HPDE6-E6E7 (cell line): ENCODE measurements at regions not wholly inside any gene's neighbourhood (a gene's known extent, or its start where the extent isn't known, plus 50 kb on each side); places are given as distances from the start of the nearest gene placed in this dataset.

Experiments used
- DNase-seq: peaks from one replicate; pipeline ENCODE4 v3.0.0; 2011; ENCODE audit warnings: missing footprints; ENCODE audit errors: extremely low spot score

DNA sequence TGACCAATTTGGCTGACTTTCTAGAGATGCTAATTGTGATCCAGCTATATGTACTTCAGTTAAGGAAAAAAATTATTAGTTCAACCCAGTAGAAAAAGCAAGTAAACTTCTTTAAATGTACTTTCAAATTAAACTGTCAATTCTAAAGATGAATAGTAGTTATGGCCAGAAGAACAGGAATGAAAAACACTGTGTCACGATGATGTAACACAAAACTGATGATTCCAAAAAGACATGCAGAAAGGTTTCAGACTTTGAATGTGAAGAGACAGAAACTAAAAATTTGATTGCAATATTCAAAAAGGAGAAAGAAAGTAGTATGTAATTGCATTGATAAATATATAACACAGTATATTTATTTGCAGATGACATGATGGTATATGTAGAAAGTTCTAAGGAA is 127.3 kb upstream of the NR4A3 start:
- DNase-seq = no peak

DNA sequence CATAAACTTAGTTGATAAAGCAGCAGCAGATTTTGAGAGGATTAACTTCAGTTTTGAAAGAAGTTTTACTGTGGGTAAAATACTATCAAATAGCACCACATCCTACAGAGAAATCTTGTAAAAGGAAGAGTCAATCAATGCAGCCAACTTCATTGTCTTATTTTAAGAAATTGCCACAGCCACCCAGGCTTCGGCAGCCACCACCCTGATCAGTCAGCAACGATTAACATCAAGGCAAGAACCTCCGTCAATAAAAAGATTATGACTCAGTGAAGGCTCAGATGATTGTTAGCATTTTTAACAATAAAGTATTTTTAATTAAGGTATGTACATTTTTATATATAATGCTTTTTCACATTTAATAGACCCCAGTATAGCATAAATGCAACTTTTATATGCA is 122.3 kb upstream of the NR4A3 start:
- no peak for DNase-seq

DNA sequence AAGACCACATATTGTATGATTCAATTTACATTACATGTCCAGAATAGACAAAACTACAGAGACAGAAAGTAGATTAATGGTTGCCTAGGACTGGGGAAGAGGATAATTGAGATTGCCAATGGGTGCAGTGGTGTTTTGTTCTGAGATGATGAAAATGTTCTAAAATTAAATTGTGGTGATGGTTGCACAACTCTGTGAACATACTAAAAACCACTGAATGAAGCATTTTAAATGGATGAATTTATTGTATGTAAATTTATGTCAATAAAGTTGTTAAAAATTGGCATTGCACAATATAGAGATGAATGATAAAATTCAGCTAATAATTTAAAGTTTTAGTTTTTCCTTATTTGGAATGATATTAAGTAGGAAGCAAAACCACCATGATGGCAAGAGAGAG is 109.5 kb upstream of the NR4A3 start:
- no peak for DNase-seq

DNA sequence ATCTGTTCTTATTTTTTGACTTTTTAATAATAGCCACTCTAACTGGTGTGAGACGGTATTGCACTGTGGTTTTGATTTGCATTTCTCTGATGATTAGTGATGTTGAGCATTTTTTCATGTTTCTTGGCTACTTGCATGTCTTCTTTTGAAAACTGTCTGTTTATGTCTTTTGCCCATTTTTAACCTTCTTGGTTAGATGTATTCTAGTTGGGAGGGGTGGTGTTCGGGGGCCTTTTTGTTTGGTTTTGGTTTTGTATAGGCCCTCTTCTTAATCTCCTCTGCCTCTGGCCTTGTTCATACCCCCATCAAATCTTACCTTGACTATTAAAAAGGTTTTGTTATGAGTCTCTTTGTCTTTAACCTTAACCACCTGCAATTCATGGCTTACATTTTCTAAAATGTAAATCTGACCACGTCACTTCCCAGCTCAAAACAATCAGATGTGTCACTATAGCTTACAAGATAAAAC is 107.8 kb upstream of the NR4A3 start:
- no peak for DNase-seq

DNA sequence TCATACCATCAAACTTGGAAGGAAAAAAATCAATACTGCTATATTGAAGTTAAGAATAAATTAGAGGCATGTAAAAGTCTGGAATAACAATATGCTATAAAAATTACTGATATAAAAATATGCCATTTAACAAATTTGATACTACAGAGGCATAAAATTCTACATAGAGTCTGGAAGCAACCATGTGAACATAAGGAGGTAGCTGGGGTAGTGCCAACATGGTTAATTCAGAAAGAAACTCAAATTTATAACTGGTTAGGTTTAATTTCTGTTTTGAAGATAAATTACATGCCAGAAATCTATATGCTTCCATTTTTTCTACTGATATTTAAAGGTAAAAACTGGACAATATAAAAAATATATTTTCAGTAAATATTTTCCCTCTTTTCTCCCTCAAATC is 103.1 kb upstream of the NR4A3 start:
- DNase-seq = no peak

DNA sequence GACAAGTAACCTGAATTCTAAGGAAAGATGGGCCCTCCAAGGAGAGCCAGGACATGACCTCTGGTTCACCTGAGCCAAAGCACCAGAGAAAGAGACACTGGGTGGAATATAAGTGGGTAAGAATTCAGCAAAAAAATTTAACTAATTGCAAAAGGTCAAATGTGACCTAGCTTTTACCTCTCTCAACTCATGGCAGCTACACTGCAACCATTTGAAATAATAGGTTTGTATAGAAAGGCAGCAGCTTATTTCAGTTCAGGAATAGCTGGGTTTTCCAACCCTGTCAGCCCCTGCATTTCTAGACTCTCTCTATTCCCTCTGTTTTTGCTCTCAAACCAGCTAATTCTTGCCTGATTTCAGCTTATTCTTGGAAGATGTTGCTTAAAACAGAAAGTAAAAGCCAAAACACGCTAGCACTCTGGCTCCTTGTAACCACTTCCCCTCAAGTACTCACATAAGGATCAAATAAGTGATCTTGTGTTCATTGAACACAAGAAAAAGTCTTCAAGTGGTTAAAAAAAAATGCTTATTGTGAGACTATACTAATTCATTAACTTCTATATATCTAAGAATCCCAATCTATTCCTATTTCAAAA is 101.1 kb upstream of the NR4A3 start:
- DNase-seq = no peak

DNA sequence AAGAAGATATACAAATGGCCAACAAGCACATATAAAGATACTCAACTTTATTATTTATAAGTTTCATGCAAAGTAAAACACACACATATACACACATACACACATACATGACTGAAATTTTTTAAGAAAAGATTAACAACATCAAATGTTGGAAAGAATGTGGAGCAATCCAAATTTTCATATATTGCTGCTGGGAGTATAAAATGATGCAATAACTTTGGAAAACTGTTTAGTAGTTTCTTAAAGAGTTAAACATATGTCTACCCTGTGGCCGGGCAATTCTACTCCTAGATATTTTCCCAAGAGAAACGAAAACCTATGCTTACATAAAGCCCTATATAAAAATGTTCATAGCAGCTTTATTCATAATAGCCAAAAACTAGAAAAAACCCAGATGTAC is 99.8 kb upstream of the NR4A3 start:
- DNase-seq = no peak

DNA sequence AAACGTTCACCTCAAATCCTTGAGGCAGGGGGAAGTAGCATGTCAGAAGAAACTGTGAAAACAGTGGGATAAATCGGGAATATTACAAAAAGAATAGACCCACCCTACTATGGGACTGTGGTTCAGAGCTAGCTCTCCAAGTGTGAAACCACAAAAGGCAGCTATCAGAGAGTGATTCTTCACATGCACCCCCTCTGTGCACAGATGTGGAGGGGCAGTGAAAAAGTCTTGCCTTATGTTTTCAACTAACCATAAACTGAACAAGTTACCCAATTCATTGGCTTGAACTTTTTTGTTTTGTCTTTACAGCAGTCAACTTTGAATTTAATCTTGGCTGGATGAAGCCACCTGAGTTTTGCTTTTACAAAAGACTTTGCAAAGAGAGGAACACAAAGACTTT is 98.8 kb upstream of the NR4A3 start:
- no peak for DNase-seq

DNA sequence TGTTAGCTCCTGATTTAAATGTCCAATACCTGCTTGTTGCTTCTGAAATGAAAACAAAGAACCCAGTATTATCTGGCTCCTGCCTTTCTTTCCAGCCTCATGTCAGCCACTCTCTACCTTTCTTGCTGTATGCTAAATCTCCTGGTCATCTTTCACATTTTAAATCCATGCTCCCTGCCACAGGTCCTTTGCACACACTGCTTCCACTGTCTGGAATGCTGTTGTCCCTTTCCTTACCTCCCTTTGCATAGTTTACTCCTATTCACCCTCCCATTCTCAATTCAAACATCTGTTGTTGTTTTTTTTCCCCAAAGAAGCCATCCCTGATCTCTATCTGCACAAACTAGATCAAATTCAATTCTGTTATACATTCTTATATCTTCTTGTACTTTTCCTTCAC is 97.0 kb upstream of the NR4A3 start:
- no peak for DNase-seq

DNA sequence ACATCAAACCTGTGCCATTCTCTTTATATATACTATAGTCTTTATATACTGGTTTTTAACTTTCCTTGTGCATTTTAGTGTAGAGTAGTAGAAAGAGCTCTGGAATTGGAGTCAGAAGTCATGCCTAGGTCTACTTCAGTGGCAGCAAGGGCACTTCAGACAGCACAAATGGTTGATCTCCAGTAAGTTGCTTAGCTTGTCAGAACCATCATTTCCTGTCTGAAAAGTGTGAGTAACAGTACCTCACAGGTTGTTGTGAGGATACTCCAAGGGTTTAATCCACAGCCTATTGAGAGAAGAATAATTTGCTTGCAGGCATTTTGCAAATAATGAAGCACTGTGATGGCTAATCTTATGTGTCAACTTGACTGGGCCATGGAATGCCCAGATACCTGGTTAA is 95.8 kb upstream of the NR4A3 start:
- DNase-seq = no peak

DNA sequence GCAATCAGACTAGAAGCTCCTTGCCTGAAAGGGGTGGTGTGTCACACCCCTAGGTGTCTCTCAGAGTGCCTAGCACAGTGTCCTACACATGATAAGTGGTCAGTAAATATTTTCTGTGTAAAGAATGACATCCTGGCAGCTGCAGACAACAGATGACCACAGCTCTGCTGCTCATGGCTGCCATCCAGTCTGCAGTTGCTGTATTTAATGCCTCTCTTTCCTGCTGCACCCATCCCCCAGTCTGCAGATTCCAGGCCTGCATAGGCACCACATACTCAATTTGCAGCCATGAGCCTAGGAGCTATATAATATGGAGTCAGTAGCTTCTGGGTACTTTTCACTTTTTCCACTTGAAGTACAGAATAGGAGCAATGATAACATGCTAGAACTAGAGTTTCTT is 94.9 kb upstream of the NR4A3 start:
- DNase-seq = no peak

DNA sequence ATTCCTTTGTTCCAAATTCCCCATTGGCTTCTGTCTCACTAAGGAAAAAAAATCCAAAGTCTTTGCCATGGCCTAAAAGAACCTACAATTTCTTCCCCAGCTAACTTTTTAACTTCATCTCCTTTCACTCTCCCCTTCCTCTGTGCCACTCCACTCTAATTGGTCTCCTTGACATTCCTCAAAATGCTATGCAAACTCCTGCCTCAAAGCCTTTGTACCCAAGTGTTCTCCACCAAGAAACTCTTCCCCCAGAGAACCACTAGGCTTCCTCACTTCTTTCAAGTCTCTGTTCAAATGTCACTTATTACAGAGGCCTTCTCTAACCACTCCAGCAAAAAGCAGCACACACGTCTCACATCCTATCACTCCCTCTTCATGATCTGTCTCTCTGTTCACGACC is 91.6 kb upstream of the NR4A3 start:
- DNase-seq = no peak

DNA sequence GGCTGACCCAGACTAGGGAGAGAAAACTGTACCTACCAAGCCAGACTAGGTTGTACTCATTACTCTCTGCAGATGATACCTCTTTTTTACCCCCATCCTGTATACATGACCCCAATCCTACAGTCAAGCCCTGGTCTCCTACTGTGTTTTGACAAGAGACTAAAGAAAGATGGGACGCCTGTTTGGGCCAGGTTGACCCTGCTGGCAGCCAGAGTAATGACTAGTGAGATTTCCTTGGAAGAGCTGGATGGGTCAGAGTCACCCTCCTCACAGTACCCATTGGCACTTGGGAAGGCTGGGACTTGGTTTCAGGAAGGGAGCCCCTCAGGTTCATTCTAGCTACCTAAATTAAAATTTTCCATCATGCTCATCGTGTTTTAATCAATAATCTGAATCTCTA is 89.7 kb upstream of the NR4A3 start:
- no peak for DNase-seq

DNA sequence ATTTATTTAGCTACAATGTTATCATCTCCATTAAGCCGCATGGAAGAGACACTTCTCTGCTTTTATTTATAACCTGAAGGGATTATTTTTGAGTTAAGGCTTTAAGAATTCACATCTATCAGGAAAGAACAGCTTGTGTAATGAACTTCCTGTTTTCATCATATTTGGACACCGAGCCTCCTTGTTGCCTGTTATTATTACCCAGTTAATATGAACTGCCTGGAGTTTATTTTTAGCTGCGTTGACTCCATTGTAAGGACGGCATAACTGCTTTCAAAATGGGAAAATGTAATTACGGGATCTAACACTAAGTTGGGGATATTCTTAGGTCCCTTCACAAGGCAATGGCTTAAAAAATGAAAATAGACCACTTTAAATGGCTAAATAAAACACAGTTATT is 89.0 kb upstream of the NR4A3 start:
- no peak for DNase-seq

DNA sequence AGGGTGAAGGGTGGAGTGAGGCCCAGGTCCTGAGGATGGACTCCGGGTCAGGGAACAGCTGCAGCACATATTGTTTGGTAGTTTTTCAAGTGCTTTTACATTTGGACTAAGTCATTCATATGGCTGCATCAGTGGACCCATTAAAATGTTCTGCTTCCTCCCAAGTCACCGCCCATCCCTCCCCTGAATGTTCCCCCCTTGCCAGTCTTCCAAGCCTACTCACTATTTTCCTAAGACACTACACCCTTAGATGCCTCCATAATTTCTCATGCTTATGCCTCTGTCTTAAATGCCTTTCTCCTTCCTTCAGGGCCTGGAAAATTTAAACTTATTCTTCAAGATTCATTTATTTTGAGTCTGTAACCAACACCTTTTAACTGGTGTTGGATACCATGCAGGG is 86.6 kb upstream of the NR4A3 start:
- no peak for DNase-seq

DNA sequence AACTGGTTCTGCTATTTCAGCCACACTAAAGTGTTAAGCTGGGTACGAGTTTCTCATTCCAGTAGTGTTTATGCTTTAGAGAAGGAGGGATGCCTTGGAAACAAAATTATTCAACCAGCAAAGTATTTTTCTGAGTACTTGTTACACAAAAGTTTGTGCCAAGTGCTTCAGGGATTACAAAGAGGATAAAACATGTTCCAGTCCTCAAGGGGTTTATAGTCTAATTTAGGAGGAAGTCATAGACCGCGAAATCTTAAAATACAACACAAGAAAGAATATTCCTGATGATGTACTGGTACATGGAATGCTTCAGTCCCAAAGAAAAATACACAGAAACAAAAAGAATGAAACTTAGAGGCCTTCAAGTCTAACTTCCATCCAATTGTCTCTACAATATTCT is 85.4 kb upstream of the NR4A3 start:
- no peak for DNase-seq

DNA sequence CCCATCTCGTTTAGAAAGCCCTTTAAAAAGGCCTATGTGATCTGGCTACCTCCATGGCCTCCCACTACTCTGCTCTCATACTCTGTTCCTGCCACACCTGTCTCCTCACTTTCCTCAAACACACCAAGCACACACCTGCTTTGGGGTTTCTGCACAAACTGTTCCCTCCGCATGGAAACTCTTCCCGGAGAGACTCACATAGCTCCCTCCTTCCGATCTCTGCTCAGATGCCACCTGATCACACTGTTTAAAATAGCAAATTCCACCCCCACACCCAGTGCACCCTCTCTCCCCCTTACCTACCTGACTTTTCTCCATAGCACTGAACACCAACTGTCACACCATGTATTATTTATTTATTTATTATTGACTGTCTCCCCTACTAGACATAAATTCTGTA is 84.0 kb upstream of the NR4A3 start:
- no peak for DNase-seq

DNA sequence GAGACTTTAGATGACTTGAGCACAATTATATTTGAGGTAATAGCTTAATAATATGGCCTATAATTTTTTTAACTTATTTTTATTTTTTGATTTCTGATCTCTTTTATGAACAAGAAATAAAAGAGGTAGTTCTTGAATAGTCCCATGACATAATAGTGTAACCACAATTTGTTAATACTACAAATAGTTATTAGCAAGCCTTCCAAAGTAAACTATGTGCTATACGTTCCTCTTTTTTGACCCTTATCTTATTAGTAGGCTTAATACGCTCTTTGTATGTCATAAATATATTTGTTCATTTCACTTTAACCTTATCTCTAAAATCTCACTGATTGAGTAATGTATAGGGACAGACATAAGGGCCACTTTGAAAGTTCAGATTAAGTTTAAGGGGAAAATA is 78.7 kb upstream of the NR4A3 start:
- no peak for DNase-seq

DNA sequence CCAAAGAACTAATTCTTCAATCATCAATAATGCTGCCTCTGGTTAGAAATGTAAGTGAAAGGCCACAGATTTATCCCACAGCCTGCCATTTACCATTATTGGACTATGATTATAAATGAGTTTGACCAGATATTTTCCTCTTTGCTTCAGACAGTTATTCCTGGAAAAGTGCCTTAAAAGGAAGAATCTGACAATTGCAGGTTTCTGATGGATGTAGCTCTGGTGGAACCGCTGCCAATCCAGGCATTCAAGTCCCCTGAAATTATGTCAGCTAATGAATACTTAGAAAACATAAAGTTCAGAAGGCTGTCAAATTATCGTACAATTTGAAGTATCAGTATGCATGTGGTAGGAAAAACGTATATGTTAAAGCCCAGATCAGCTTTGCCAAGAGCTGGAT is 78.2 kb upstream of the NR4A3 start:
- no peak for DNase-seq

DNA sequence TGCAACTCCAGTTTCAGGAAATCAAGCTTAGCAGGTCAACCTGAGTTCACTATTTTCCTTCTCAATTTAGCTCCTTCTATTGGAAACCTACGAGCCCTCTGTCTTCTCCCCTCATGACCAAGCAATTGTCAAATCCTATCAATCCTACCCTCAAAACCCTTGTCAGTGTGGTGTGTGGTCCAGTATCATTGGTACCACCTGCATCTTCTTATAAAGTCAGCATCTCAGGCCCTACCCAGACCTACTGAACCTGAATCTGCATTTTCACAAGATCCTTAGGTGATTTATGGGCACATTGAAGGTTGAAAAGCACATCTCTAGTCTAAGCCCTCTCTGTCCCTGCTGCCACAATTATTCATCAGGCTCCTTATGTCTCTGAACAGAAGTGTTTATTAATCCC is 77.6 kb upstream of the NR4A3 start:
- DNase-seq = no peak

DNA sequence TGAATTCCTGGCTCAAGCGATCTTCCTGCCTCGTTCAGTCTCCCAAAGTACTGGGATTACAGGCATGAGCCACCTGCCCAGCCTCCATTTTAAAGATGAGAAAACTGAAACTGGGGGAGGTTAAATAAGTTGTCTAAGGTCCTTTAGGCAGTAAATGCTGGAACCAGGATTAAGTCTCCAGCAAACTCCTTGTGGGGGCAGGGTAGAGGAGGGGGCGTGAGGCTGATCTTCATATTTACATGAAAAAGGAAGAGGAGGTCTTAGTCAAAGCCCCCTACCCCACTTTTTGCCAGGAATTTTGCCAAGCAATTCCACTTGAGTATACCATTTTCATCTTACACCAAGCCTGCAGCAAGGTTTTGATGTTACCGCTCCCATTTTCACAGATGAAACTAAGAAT is 76.6 kb upstream of the NR4A3 start:
- DNase-seq = no peak

DNA sequence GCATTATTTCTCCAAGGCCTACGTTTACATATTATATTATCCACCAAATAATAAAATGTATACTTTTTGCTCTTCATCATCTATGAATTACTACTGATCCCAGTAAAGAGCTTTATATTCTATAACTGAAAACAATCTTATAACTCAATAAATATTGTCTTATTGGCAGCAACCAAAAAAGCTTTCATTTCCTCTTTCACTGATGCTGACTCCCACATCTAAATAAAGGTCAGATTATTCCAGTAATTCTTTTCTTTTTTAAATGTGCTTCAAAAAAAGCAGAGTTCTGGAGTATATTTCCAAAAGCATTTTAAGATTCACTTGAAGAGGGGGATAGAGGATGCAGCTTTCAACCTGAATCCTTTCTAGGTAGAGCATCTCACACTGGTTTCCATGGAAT is 75.3 kb upstream of the NR4A3 start:
- DNase-seq = no peak

DNA sequence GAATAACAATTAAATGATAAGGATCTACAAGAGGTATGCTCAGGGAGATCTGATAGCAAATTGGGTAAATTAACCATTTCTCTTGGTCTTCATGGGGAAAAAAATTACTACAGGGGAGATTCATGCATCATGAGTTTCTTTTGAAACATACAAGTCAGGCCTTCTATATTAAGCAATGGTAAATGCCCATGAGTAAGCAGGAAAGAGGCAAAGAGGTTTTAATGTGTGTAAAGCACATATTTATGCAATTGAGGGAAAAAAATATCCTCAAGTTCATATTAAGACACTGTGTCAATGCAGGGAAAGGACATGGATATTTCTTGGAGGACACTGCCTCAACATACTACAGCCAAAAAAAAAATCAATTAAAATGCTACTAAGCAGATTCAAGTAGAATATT is 73.4 kb upstream of the NR4A3 start:
- no peak for DNase-seq

DNA sequence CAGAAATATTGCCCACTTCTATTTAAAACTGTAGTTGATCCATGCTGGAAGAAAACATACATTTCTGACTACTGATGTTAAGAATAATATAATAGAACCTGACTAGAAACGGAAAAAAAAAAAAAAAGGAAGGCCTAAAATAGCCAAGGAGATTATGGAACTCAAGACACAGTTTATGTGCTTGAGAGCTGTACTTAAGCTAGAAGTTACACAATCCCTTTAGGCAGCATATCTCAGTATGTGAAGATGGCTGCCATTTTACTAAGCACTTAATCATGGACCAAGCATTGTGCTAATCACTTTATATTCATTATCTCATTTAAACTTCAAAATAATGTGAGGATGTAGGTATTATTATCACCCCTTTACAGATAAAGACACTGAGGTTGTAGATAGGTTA is 73.0 kb upstream of the NR4A3 start:
- DNase-seq = no peak

DNA sequence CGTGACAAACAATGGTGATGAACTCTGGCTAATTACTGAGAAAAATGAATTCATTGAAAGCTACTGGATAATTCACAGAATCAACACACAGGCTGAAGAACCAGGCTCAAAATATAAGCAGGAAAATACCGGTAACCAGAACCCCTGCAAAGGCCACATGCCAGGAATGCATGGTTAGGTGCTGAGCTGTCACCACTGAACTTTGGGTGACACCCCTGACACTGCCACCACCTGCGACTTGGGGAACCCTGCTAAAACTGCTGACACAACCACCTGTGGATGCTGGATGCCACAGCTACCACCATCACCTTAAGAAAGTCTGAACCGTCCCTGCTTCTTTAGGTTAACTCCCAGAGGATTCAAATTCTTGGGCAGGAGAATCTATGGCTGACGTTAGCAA is 72.0 kb upstream of the NR4A3 start:
- no peak for DNase-seq
